ENCODE measurements at regions not wholly inside any gene's neighbourhood (a gene's known extent, or its start where the extent isn't known, plus 50 kb on each side); places are given as distances from the start of the nearest gene placed in this dataset.

DNA sequence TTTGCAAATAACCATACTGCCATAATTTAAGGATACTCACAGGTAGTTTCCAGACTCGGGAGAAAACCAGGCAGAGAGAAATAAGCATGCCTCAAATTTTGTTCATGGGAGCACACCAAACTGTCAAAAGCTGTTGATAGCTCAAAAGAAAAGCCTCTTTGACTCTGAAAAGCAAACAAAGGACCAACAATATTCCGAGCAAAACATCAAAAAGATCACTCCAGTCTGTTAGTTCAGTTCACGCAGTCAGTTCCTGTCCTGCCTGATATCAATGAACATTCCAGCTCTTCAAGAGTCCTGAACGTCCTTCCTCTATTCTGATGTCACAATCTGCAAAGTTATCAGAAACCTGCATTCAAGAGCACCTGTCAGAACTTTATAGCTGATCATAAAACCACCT is 78.7 kb downstream of the RRM2 start:
- no peak for DNase-seq (ENCODE audit: low read depth)
- H3K4me3 ChIP-seq (ENCODE audit: low read depth, low read length), result no peak overlapping the region
- TF ChIP-seq, protein P1, sequence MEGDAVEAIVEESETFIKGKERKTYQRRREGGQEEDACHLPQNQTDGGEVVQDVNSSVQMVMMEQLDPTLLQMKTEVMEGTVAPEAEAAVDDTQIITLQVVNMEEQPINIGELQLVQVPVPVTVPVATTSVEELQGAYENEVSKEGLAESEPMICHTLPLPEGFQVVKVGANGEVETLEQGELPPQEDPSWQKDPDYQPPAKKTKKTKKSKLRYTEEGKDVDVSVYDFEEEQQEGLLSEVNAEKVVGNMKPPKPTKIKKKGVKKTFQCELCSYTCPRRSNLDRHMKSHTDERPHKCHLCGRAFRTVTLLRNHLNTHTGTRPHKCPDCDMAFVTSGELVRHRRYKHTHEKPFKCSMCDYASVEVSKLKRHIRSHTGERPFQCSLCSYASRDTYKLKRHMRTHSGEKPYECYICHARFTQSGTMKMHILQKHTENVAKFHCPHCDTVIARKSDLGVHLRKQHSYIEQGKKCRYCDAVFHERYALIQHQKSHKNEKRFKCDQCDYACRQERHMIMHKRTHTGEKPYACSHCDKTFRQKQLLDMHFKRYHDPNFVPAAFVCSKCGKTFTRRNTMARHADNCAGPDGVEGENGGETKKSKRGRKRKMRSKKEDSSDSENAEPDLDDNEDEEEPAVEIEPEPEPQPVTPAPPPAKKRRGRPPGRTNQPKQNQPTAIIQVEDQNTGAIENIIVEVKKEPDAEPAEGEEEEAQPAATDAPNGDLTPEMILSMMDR (IDR thresholded peaks at IDR 0.05; ENCODE audit: insufficient read depth, low read depth, low read length), result no peak

DNA sequence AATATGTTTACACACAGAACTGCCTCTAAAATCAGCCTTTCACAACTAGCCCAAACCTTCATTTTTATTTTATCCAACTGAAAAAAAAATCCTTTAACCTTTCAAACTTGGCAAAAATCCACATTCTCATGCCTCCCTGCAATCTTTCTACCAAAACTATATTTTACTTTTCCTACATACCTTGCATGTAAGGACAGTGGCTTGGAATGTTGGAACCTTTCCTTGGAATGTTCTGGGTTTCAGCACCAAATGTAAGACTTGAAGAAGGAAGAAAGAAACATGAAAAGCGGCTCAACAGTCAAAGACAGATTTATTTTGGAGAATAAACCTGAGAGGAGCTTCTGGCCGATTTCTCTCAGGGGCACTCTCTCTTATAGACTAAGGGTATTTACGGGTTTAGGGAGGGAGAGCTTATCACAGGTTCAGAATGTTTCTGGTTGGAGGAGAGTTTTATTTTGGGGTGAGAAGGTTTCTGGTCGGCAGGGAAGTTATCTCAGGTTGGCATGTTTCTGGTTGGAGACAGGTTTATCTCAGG is 79.7 kb downstream of the RRM2 start:
- TF ChIP-seq, protein P1 (IDR thresholded peaks at IDR 0.05; ENCODE audit: insufficient read depth, low read depth, low read length), result no peak
- DNase-seq (ENCODE audit: low read depth), result no peak
- no peak overlapping the region for H3K4me3 ChIP-seq (ENCODE audit: low read depth, low read length)

DNA sequence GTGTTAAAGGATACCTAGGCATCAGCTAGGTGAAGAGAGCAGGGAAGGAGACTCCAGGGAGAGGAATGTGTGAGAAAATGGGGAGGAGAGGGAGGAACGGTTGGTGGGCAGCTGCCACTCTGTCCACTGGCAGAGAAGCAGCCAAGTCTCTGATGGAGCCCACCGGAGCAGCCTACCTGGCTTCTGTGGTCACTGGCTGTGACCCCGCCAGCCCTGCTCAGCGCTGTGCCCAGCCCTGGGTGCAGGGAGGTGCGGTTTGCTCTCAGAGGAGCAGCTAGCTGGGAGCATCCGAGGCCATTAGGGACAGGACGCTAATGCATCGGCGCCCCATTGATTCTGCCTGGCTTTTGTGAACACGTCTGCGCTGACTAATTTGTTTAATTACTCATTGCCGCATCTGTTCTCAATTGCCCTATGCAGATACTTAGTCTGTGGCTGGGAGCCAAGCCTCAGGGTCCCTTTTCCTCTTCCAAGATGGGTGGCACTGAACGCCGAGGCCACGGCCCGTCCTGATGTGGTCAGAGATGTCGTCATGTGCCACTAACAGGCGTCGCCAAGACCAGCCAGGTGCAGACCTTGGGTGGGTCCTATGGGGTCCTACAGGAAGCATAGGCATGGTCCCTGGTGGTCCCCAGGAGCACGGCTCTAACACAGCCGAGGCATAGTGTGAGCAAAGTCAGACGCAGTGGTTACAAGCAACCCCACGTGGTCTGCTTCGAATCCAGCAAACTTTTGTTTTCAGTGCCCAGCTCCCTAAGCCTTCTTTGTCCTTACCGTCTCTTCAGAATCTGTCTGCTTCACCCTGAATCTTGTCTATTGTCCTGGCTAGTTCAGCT is 82.0 kb downstream of the RRM2 start:
- no peak for DNase-seq (ENCODE audit: low read depth)
- no peak overlapping the region for H3K4me3 ChIP-seq (ENCODE audit: low read depth, low read length)
- TF ChIP-seq, protein P1 (IDR thresholded peaks at IDR 0.05; ENCODE audit: insufficient read depth, low read depth, low read length), result no peak

DNA sequence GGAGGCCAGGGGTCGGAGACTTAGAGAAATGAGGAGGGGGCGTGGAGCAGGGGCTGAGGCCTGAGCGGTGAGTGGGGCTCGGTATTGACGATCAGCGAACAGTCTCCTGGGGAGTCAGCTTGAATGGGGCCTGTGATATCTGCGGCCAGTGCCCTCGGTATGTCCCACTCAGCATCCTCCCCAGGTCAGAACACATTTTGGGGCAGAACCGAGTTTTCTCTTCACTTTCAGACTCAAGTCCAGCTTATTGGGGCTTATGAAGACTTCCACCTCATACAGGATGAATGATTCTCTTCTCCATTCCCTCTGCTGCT is 82.6 kb downstream of the RRM2 start:
- TF ChIP-seq, protein P1 (IDR thresholded peaks at IDR 0.05; ENCODE audit: insufficient read depth, low read depth, low read length), result no peak
- no peak for DNase-seq (ENCODE audit: low read depth)
- no peak overlapping the region for H3K4me3 ChIP-seq (ENCODE audit: low read depth, low read length)

DNA sequence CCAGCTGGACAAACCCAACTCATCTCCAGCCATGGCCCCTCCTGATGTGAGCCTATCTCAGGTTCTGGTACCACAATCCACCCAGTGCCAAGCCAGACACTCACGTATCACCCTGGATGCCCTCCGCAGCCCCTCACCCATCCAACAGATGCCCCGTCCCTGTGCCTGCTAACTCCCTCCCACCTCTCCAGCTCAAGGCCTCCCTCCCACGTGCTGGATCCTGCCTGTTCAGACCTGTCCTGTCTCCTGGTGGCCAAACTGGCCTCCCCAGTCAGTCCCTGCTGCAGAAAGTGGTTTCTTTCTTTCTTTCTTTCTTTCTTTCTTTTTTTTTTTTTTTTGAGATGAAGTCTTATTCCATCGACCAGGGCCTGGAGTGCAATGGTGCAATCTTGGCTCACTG is 86.2 kb downstream of the RRM2 start:
- TF ChIP-seq, protein P1 (IDR thresholded peaks at IDR 0.05; ENCODE audit: insufficient read depth, low read depth, low read length), result no peak
- no peak overlapping the region for H3K4me3 ChIP-seq (ENCODE audit: low read depth, low read length)
- DNase-seq (ENCODE audit: low read depth), result no peak

DNA sequence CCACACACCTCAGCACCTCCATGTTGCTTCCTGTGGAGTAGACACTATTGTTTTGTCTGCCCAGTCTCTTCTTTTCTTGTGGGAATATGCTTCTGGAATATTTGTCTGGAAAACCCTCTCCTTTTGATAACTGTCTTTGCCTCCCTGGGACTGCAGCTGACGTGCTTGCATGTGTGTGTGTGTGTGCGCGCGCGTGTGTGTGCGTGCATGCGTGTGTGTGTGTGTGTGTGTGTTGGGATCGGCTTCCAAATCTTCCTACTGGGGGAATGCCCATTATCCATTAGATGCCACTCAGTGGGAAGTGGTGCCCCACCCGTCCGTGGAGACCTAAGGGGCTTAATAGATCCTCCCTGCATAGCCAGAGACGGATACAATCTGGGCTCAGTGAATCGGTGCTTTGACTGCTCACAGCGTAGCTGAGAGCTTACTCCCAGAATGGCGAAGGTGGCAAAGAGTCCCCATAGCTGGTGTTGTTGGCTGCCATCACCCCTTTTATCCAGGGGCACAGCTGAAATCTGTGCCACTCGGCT is 86.9 kb downstream of the RRM2 start:
- no peak overlapping the region for H3K4me3 ChIP-seq (ENCODE audit: low read depth, low read length)
- no peak for DNase-seq (ENCODE audit: low read depth)
- TF ChIP-seq, protein P1 (IDR thresholded peaks at IDR 0.05; ENCODE audit: insufficient read depth, low read depth, low read length), result no peak
